ENCODE measurements at regions not wholly inside any gene's neighbourhood (a gene's known extent, or its start where the extent isn't known, plus 50 kb on each side); places are given as distances from the start of the nearest gene placed in this dataset.

DNA sequence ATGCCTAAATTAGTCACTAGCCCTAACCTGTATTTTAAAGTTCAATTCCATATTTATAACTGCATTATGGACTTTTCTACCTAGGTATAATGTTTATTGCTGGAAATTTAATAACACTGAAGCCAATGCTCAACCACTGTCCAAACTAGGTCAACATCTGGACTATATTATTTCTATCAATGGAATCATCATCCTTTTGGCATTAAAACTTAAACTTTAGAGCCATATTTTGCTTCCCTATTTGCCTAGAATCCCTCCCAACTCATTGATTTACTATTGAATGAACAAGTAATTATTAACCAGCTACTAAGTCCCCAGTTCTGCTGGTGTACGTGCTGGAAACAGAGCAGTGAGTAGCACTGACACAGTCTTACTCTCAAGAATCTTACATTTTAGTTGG lies 291.7 kb upstream of the SPTLC3 start:
- no peak for DNase-seq (ENCODE audit: low read depth in 1 of 2, low spot score in 1 of 2)
- no peak overlapping the region for H3K27ac ChIP-seq (replicated peaks)
- H3K27me3 ChIP-seq (ENCODE audit: insufficient read depth, poor library complexity, severe bottlenecking), result no peaks in the 10 kb centered on the region
- no peak overlapping the region for H3K4me3 ChIP-seq (replicated peaks; ENCODE audit: insufficient read depth, low read length)
- TF ChIP-seq, protein P1, sequence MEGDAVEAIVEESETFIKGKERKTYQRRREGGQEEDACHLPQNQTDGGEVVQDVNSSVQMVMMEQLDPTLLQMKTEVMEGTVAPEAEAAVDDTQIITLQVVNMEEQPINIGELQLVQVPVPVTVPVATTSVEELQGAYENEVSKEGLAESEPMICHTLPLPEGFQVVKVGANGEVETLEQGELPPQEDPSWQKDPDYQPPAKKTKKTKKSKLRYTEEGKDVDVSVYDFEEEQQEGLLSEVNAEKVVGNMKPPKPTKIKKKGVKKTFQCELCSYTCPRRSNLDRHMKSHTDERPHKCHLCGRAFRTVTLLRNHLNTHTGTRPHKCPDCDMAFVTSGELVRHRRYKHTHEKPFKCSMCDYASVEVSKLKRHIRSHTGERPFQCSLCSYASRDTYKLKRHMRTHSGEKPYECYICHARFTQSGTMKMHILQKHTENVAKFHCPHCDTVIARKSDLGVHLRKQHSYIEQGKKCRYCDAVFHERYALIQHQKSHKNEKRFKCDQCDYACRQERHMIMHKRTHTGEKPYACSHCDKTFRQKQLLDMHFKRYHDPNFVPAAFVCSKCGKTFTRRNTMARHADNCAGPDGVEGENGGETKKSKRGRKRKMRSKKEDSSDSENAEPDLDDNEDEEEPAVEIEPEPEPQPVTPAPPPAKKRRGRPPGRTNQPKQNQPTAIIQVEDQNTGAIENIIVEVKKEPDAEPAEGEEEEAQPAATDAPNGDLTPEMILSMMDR (IDR thresholded peaks at IDR 0.05; ENCODE audit: insufficient read depth, low read length), result no peak
- no peak for TF ChIP-seq SPI1 (IDR thresholded peaks at IDR 0.05; ENCODE audit: borderline replicate concordance, low read depth)
- no peak for TF ChIP-seq GABPA (IDR thresholded peaks at IDR 0.05; ENCODE audit: low read depth)
- TF ChIP-seq, protein P2, sequence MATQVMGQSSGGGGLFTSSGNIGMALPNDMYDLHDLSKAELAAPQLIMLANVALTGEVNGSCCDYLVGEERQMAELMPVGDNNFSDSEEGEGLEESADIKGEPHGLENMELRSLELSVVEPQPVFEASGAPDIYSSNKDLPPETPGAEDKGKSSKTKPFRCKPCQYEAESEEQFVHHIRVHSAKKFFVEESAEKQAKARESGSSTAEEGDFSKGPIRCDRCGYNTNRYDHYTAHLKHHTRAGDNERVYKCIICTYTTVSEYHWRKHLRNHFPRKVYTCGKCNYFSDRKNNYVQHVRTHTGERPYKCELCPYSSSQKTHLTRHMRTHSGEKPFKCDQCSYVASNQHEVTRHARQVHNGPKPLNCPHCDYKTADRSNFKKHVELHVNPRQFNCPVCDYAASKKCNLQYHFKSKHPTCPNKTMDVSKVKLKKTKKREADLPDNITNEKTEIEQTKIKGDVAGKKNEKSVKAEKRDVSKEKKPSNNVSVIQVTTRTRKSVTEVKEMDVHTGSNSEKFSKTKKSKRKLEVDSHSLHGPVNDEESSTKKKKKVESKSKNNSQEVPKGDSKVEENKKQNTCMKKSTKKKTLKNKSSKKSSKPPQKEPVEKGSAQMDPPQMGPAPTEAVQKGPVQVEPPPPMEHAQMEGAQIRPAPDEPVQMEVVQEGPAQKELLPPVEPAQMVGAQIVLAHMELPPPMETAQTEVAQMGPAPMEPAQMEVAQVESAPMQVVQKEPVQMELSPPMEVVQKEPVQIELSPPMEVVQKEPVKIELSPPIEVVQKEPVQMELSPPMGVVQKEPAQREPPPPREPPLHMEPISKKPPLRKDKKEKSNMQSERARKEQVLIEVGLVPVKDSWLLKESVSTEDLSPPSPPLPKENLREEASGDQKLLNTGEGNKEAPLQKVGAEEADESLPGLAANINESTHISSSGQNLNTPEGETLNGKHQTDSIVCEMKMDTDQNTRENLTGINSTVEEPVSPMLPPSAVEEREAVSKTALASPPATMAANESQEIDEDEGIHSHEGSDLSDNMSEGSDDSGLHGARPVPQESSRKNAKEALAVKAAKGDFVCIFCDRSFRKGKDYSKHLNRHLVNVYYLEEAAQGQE (IDR thresholded peaks at IDR 0.05; ENCODE audit: insufficient replicate concordance, low read depth), result no peak
- no peak for TF ChIP-seq POLR2AphosphoS5 (IDR thresholded peaks at IDR 0.05; ENCODE audit: low read depth)

DNA sequence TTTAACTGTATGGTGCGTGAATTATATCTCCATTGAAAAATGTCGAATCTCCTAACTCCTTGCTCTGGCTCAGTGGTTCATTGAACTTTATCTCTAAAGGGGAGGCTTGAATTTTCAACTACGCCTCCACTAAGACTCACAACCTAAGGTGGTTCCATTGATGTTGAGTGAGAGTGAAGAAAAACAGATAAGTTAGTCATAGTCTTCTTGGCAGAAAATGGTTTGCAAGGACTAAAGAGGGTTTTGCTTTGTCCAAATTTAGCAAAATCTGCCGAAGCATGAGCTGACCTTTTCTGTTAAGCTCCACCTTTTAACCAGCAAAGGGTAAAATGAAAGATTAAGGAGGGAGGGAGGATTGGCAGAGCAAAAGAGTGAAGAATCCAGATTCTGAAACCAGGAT lies 290.2 kb upstream of the SPTLC3 start:
- Histone ChIP-seq H3K27ac (replicated peaks) (no peak overlapping the region), H3K27me3 (ENCODE audit: insufficient read depth, poor library complexity, severe bottlenecking) (no peaks in the 10 kb centered on the region), H3K4me3 (replicated peaks; ENCODE audit: insufficient read depth, low read length) (no peak overlapping the region)
- TF ChIP-seq, protein P1 (IDR thresholded peaks at IDR 0.05; ENCODE audit: insufficient read depth, low read length), result no peak
- no peak for TF ChIP-seq GABPA (IDR thresholded peaks at IDR 0.05; ENCODE audit: low read depth)
- TF ChIP-seq SPI1 (IDR thresholded peaks at IDR 0.05; ENCODE audit: borderline replicate concordance, low read depth), result no peak
- no peak for TF ChIP-seq POLR2AphosphoS5 (IDR thresholded peaks at IDR 0.05; ENCODE audit: low read depth)
- DNase-seq (ENCODE audit: low read depth in 1 of 2, low spot score in 1 of 2), result no peak

DNA sequence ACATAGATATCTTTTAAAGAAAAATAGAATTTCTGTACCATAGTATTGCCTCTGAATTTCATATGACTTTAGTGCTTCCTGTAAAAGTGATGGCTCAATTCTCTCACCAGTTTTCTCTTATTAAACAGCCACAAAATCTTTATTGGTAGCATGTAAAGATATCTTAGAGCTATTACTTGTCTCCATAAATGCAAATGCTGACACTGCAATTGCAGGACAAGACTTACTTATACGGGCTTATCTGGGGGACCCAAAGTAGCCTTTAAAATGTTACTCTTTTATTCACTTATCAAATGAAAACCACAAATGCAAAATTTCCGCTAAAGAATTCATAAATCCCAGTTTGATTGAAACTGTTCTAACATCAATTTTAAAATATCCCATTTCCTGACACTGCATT lies 287.1 kb upstream of the SPTLC3 start:
- H3K4me3 ChIP-seq (replicated peaks; ENCODE audit: insufficient read depth, low read length), result no peak overlapping the region
- no peak overlapping the region for H3K27ac ChIP-seq (replicated peaks)
- TF ChIP-seq SPI1 (IDR thresholded peaks at IDR 0.05; ENCODE audit: borderline replicate concordance, low read depth), result no peak
- no peak for TF ChIP-seq POLR2AphosphoS5 (IDR thresholded peaks at IDR 0.05; ENCODE audit: low read depth)
- TF ChIP-seq, protein P2 (IDR thresholded peaks at IDR 0.05; ENCODE audit: insufficient replicate concordance, low read depth), result no peak
- TF ChIP-seq, protein P1 (IDR thresholded peaks at IDR 0.05; ENCODE audit: insufficient read depth, low read length), result no peak
- TF ChIP-seq GABPA (IDR thresholded peaks at IDR 0.05; ENCODE audit: low read depth), result no peak
- DNase-seq (ENCODE audit: low read depth in 1 of 2, low spot score in 1 of 2), result no peak
- no peaks in the 10 kb centered on the region for H3K27me3 ChIP-seq (ENCODE audit: insufficient read depth, poor library complexity, severe bottlenecking)

DNA sequence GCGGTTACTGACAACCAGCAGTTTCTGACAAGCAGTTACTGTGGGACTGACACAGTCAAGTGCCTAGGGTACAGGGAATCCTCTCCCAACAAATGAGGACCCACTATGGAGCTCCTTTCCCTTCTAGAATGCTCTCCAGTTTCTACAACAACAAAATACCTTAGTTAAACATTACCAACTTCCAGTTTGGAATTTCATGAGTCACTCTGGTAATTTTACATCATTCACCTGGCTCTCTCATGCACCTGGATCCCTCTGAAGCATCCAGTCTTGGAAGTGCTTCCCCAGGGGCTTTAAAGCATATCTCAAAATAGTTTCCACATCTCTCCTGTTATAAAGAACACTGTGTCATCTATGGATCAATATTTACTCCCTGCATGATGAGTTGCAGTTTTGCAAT lies 286.7 kb upstream of the SPTLC3 start:
- no peak for DNase-seq (ENCODE audit: low read depth in 1 of 2, low spot score in 1 of 2)
- H3K4me3 ChIP-seq (replicated peaks; ENCODE audit: insufficient read depth, low read length), result no peak overlapping the region
- H3K27me3 ChIP-seq (ENCODE audit: insufficient read depth, poor library complexity, severe bottlenecking), result no peaks in the 10 kb centered on the region
- TF ChIP-seq GABPA (IDR thresholded peaks at IDR 0.05; ENCODE audit: low read depth) (no peak), POLR2AphosphoS5 (IDR thresholded peaks at IDR 0.05; ENCODE audit: low read depth) (no peak), SPI1 (IDR thresholded peaks at IDR 0.05; ENCODE audit: borderline replicate concordance, low read depth) (no peak)
- TF ChIP-seq, protein P2 (IDR thresholded peaks at IDR 0.05; ENCODE audit: insufficient replicate concordance, low read depth), result no peak
- TF ChIP-seq, protein P1 (IDR thresholded peaks at IDR 0.05; ENCODE audit: insufficient read depth, low read length), result no peak
- H3K27ac ChIP-seq (replicated peaks), result no peak overlapping the region

Measured in HL-60 (cell line).